DND-41 (cell line): ENCODE measurements at regions not wholly inside any gene's neighbourhood (a gene's known extent, or its start where the extent isn't known, plus 50 kb on each side); places are given as distances from the start of the nearest gene placed in this dataset.

Source experiments
- CTCF ChIP-seq: IDR thresholded peaks from 2 replicates; pipeline ENCODE4 v1.5.1; 2012; ENCODE audit warnings: borderline replicate concordance, low read length, moderate library complexity, mild to moderate bottlenecking; ENCODE audit not compliant: poor library complexity, severe bottlenecking; ENCODE audit errors: extremely low read depth
- EZH2 ChIP-seq: IDR thresholded peaks from 3 replicates; pipeline ENCODE4 v1.6.1; 2012; ENCODE audit warnings: borderline replicate concordance, low read depth, mild to moderate bottlenecking, moderate library complexity, low read length, inconsistent platforms; ENCODE audit not compliant: severe bottlenecking

- TF ChIP-seq EZH2 (no peak), CTCF (no peak)
Observed at GRCh38 chr16:86375851-86376250, 134.5 kb upstream of the FOXF1 start.
